DMS114 treated with DMSO at 0.1 percent for 48 hours (cell line): ENCODE measurements at regions not wholly inside any gene's neighbourhood (a gene's known extent, or its start where the extent isn't known, plus 50 kb on each side); places are given as distances from the start of the nearest gene placed in this dataset.

ENCODE experiments used
- DNase-seq: peaks from one replicate; lab custom pipeline; 2025; ENCODE audit not compliant: unreplicated experiment; lab: John Stamatoyannopoulos, UW

DNA sequence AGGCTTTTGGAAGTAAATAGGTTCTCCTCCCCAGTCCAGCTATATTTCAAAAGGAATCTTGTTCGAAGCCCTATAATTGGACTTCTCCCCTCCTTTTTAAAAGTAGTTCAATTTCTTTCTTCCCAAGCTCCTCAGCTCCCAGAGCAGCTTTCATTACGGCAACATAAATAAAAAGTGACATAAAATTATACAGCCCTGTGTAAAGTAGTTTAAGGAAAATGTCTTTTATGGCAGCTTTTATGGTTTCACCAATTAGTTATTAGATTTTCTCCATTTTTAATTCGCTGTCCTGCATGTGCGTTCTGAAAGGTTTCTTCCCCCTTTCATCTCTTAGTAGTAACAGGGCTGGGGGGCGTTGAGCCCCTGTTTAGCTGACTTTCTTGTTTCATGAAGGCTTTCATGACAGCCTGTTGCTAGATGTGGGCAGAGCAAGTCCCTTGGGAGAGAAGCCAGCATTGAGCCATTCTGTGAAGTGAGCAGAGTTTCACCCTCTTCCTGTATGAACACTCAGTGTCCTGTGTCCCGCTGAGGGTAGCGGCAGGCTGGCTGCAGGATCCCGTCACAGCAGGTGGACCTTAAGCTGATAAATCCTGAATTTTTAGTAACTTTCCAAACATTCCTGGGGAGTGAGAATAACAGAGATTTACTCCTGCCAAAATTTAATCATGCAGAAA, 229.7 kb upstream of the SPRED2 start:
- no peak for DNase-seq

DNA sequence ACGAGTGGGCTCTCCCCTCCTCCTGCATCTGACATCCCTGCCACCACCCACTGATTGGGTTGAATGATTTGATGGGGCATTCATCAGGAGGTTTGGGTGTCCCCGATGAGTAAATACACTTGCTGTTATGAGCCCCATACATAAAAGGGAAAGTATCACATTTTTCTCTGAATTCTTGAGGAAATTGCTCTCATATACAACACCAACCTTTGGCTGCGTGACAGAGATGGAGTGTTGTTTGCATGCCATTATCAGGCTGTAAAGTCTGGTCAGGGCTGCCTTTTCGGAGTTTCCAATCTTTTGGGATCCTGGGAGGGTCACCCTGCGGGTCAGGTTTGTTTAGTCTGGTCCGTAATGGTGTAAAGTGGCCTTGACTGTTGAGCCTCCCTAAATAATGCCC, 227.9 kb upstream of the SPRED2 start:
- no peak for DNase-seq

DNA sequence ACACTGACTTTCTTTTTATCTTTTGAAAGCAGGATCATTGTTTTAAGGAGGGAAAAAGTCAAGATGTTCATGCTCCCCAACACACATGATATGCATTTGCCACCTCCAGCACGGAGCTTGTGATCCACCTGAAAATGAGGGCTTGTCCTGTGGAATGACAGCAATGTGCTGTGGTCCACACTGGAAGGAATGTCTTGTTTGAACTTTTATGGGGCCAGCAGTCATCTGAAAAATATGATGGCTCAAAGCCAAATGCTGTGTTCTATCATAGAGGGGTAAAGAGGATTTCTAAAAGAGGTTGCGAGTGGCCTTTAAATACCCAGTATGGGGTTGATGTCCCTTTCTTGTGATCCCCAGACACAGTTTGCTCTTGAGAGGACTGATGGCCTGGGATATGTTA, 226.5 kb upstream of the SPRED2 start:
- no peak for DNase-seq

DNA sequence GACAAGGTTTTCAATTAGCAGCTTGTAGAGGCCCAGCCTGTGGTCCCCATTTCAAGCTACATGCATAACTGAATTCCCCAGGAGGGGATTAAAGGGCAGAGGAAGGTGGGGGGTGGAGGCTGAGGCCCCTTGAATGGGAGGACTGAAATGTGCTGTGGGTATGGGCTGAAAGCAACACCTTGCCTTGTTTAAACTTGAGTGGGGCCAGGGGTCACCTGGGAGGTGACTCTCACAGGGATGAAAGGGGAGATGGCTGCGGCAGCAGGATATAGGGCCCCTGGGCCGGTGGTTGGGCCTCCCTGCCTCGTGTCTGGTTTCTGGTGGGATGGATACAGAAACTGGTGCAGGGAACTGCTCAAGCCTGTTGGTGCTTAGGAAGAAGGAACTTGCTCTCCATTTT, 225.9 kb upstream of the SPRED2 start:
- DNase-seq = no peak

DNA sequence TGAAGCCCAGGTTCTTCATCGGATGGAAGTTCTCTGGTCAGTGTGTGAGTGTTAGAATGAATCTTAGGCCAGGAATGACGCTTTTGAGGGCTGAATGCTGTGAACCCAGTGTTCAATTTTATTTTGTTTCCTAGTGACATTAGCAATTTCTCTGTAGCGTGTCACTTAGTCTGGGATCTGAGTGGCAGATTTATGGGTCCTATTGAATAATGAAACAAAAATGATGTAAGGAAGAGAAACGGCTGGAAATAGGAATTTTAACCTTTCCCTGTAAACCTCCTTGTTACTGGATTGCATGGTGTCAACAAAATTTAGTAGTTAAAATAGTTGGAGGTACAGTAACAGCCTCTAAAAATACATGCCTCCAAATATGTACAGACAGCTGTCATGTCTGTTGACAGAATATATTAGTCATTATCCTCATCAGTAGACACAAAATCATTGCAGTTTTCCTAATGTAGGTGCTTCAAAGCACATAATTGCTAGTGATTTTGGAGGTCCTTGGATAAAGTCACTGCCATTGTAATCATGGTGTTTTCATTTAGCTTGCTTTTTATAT, 223.8 kb upstream of the SPRED2 start:
- DNase-seq = no peak

DNA sequence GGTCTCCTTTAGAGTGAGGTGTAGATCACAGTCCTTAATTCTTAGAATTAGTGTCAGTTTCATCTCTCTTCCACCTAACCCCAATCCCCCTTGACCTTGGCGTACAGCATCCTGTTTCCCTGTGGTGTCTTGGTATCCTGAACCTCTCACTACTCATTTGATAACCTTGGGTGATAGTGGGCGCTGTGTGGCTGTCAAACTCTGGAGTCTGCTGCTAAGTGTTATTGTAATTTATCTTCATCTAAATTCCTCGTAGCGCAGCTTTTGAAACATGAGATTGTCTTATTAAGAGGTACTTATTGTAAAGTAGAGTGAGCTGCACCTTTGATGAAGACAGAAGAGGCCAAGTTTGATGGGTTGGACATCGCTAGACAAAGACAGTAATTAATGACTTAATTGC, 222.6 kb upstream of the SPRED2 start:
- no peak for DNase-seq

DNA sequence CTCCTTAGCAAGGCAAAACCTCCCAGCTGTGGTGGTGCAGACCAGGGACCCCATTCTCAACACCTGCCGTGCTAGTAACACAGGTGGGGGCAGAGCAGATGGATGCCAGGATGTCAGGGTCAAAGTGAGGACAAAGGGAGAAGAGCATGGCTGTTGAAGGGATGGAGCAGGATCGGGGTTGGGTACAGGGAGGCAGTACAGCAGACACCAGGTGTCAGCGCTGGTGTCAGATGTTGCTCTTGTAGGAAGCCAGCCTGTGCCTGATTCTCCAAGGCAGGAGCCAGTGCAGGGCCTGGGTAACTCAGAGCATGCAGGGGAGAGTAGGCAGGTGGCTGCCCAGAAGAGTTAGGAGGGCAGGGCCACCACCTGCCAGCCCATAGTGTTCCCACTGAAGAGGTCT, 222.1 kb upstream of the SPRED2 start:
- DNase-seq = no peak

DNA sequence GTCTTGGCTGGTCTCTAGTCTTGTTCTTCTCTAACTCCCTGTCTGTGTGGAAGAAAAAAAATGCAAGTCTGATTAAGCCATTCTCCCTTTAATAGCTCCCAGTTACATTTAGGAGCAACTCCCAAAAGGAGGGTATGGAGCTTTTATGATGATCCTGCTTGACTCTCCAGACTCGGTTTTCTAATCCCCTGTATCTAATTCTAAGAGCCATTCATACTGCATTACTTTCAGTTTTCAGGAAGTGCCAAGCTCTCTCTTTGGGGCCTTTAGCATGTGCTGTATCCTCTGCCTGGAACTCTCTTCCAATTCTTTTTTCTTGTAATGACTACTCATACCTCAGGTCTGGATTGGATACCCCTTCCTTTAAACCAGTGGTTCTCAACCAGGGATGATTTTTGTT, 219.7 kb upstream of the SPRED2 start:
- no peak for DNase-seq

DNA sequence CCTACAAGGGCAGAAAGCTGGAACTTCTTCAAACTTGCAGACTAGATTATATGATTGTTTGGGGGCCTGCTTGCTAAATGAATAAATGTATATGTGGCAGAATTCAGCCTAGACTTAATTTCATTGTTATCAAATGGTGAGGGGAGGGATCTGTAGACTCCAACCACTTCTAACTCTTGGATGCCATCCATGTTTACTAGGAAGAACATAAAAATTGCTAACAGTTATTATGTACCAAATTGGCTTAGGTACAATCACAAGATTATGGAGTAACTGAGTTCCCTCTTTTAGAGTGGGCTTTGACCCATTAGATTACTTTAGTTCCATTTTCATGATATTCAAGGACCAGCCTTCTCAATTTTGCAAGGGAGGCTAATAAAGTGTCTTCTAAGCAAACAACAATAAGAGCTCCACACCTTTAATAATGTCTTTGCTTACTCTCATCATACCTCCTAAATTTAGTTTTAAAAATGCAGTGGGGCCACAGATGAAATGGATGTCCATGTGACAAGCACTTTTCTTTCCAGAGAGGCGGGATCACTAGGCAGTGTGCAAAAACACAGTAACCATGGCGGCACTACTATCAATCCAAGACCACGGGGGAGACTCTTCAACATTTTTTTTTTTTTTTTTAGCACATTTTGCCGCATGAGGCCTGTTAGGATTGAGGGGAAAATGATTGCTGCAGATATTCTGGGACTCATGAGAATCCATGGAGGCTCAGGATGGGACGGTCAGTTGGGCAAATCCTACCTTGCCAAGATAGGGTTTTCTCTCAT, 217.6 kb upstream of the SPRED2 start:
- DNase-seq = no peak

DNA sequence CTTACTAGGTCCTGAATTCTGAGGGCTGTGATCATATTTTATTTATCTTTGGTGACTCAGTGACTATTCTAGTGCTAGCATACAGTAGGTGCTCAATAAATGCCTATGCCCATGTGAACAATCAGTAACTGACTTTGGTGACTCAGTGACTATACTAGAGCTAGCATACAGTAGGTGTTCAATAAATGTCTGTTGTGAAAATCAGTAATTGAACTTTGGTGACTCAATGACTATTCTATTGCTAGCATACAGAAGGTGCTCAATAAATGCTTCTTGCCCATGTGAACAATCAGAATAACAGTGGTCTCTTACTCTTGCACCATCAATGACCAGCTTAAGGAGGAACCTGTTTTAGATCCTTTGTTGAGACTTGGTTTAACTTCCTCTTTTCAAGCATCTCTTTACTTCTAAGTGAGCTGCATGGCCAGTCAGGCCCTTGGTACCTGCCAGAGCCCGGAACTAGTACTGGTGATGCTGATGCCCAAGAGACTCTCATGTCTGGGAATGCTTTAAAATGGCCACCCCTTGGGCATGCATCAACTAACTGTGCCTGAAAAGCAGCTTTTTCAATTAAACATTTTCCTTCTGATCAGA, 214.9 kb upstream of the SPRED2 start:
- DNase-seq = no peak

DNA sequence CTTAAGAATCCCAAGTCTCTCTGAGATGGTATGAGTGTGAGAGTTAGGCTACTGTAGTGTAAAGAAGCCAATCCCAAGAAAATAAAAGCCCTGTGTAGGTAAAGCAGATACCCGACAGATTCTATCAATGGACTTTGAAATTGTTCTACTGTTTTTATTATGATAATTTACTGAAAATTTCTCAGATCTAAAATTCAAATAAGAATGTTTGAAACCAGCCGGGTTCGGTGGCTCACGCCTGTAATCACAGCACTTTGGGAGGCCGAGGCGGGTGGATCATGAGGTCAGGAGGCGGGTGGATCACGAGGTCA, 208.3 kb upstream of the SPRED2 start:
- DNase-seq = no peak

DNA sequence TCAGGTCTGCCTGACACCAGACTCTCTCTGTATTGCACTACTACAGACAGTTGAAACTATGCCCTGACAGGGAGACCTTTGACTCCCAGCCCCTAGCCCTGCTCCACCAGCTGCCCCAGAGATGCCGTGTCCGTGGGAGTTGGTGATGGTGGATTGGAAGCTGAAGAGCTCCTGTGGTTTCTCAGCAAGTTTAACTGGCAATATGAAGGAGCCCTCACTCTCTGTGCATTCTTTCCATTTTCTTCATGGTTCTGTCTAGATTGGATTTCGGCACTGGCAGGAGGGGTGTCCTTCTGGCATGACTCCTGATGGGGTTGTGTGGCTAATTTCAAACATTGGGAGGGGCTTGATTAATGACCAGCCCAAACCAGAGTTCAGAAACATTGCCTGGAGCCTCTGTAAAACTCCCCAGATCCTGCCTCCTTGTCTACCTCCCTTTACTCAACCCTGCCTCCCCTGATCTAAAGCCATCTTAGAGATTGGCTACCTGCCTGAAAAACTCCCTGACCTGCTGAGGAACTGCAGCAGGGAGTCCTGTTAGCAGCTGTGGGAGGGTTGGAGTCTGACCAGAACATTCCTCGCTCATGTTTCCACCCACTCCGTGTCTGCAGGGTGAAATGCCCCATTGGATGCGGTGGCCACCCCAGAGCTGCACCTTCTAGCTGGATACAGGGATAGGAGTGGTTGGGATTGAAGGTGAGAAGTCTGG, 206.9 kb upstream of the SPRED2 start:
- no peak for DNase-seq

DNA sequence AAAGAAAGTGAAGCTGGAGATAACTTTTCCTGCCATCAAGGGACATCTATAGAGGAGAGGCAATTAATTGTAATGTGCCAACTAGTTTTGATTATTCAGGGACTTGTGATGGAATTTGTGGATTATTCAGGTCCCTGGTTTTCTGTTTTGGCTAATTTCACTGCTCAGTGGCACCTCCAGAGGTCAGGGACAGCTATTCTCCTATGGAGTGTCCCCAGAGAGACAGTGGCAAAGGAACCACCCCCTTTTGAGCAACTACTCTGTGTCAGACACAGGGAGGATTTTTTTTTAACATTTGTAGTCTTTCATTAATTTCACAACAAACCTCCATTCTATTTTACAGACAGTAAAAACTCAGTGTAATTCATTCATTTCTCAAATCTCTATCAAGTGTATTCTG, 206.0 kb upstream of the SPRED2 start:
- no peak for DNase-seq

DNA sequence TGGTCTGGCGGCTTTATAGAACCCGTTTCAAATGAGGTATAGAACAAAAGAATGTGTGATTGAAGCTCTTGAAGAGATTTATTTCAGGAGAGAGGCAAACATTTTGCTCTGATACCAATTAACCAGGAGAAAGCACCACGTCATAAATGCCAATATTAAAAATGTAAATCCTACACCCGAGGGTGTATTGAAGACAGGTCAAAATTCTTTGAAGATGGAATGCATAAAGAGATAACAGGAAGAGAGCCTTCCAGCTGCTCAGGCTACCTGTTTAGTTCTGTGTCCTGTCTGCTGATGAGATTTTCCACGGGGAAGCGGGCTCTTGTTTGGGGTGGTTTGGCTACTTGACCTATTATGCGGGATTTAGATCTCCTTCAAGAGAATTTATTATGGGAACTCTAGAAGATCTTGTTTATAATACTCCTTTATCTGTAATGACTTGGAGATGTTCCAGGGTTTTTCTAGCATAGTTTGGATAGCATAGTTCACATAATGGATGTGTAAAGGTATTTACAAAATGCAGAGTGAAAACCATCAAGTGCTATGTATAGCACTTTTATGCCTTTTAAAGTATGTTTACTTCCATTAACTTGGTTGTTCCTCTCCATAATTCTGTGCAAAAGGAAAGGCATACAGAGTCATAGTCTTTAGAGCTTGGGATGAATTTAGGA, 204.5 kb upstream of the SPRED2 start:
- DNase-seq = no peak

DNA sequence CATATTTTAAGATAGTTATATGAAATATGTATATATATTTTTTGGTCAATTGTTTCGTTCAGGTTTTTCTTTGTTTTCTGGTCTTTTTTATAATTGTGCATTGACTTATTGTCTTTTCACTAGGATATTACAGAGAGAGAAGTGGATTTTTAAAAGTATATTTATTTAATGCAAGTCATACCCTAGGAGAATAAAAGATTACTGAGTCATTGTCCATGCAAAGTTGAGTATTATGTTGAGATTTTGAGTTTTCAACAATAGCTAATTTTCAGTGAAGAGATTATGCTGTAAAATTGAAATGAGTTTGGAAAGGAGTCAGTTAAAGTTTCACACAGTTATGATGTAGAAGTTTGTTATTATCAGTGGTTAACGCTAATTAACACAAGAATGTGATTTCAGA, 203.6 kb upstream of the SPRED2 start:
- no peak for DNase-seq

DNA sequence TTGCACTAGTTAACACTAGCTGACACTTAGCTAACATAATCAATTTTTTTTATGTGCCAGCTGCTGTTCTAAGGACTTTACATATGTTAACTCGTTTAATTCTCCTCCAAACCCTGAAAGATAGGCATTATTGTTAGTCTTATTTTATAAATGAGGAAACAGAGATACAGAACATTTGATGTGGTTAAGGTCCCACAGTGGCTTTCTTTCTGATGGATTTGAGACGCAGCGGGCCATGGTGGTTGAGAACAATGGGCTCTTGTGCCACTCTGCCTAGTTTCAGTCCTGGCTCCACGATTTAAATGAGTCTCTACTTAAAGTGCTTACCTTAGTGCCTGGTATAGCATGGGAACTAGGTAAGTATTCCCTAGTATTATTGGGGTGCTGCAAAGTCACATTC, 201.9 kb upstream of the SPRED2 start:
- DNase-seq = no peak

DNA sequence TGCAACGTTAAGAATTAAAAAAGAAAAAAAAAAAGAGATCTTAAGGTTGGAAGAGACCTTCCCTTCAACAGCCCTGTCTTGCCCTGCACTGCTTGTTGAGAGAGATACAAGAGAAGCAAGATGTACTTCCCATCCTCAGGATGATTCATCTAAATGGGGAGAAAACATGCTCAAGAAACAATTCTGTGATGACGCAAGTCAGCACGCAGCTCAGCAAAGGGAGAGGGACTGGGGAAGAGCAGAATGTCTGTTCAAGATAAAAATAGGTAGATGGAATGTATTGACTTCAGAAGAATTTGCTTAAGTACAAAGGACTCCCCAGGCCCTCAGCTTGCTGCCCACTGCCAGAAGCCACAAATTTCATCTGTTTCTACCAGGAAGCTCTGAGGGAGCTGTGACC, 198.2 kb upstream of the SPRED2 start:
- DNase-seq = no peak

DNA sequence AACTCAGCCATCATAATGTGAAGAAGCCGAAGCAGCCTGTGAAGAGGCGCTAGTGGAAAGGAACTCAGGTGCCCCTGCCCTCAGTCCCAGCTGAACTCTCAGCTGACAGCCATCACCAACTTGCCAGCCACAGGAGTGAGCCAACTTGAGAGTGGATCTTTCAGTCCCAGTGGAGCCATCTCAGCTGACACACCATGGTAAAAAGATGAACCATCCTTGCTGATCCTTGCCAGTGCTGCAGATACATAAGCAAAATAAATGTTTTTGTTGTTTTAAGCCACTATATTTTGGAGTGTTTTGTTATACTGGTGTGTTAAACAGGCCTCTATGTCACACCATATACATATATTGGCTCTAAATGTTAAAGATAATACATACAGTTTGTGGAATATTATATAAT, 195.8 kb upstream of the SPRED2 start:
- DNase-seq = no peak

DNA sequence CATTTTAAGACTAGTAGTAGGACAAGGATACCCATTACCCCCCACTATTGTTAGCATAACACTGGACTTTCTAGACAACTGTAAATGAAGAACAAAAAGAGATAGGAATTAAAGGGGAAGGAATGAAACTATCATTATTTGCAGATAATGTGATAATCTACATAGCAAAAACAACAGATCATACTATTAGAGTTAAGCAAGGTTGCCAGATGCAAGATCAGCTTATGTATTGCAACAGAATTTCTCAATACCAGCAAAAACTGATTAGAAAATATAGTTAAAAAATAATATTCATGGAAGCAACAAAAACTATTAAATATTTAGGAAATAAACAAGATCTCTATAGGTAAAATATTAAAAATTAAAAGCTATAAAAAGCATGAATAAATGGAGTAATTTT, 194.4 kb upstream of the SPRED2 start:
- no peak for DNase-seq

DNA sequence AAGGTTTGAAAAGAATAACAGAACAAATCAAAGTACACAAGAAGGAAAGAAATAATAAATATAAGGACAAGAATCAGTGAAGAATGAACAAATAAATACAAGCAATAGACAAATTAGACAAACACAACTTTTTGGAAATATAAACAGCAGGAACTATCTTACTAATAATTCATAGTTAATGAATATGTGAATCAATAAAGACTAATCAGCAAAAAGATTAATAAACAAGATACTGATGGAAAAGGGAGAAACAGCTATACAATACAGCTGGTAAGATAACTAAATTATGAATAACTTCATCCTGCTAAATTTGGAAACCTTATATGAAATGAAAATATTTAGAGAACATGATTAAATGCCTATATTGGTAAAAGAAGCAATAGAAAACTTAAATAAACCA, 193.6 kb upstream of the SPRED2 start:
- DNase-seq = no peak

DNA sequence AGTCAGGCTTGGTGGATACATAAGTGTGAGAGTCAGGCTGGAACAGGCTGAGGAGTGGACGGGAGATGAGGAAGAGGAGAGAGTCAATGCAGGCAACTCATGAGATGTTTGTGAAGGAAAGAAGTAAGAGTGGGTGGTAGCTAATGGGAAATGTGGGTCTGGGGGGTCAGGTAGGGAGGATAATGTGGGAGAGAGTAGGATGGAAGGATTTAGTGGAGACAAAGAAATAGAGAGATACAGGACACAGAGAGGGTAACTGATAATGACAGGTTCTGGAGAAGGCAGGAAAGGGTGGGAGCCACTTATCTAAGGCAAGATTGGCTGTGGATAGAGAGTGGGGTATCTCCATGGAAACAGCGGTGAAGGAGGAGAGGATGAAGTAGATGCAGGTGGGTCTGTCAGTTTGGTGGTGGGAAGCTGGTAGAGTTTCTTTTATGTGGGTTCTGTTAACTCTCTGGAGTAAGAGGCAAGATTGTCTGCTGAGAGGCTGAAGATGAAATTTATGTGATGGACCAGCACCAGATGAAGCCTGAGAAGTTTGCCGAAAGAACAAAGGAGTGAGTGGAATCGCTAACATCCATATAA, 190.6 kb upstream of the SPRED2 start:
- no peak for DNase-seq
